ENCODE measurements at regions not wholly inside any gene's neighbourhood (a gene's known extent, or its start where the extent isn't known, plus 50 kb on each side); places are given as distances from the start of the nearest gene placed in this dataset.

GRCh38 chr2:2940702-2941101 lies 436.9 kb downstream of the EIPR1 start:
- no peak for DNase-seq
- no peaks in the 10 kb centered on the region for H3K9me3 ChIP-seq
- TF ChIP-seq POLR2A (IDR thresholded peaks at IDR 0.05) (no peak), CTCF (IDR thresholded peaks at IDR 0.05) (no peak)
- H3K4me1 ChIP-seq: no peaks in the 10 kb centered on the region
- H3K4me3 ChIP-seq: no peak overlapping the region
- H3K27me3 ChIP-seq: no peaks in the 10 kb centered on the region
- H3K27ac ChIP-seq: no peak overlapping the region
- intact Hi-C loops (cut with DNase I; ENCODE audit: low total_unique reads): no loop called here
- no peaks in the 10 kb centered on the region for H3K36me3 ChIP-seq

- H3K9me3 ChIP-seq: no peaks in the 10 kb centered on the region
- H3K4me1 ChIP-seq: no peaks in the 10 kb centered on the region
- intact Hi-C loops (cut with DNase I; ENCODE audit: low total_unique reads): no loop called here
- no peak overlapping the region for H3K27ac ChIP-seq
- DNase-seq: no peak
- no peaks in the 10 kb centered on the region for H3K36me3 ChIP-seq
- TF ChIP-seq CTCF (IDR thresholded peaks at IDR 0.05) (no peak), POLR2A (IDR thresholded peaks at IDR 0.05) (no peak)
- H3K27me3 ChIP-seq: no peaks in the 10 kb centered on the region
- H3K4me3 ChIP-seq: no peak overlapping the region
Measured at GRCh38 chr2:2940061-2940460, 437.6 kb downstream of the EIPR1 start.

- intact Hi-C loops (cut with DNase I; ENCODE audit: low total_unique reads): no loop called here
- Histone ChIP-seq H3K4me1 (no peaks in the 10 kb centered on the region), H3K27me3 (no peaks in the 10 kb centered on the region), H3K27ac (no peak overlapping the region), H3K36me3 (no peaks in the 10 kb centered on the region), H3K9me3 (no peaks in the 10 kb centered on the region), H3K4me3 (no peak overlapping the region)
- no peak for DNase-seq
- TF ChIP-seq POLR2A (IDR thresholded peaks at IDR 0.05) (no peak), CTCF (IDR thresholded peaks at IDR 0.05) (no peak)
Measured at GRCh38 chr2:2939078-2939795, 438.4 kb downstream of the EIPR1 start.

- no peaks in the 10 kb centered on the region for H3K4me1 ChIP-seq
- no peak overlapping the region for H3K4me3 ChIP-seq
- H3K36me3 ChIP-seq: no peaks in the 10 kb centered on the region
- no peak for TF ChIP-seq CTCF (IDR thresholded peaks at IDR 0.05)
- no peak for DNase-seq
- no peak overlapping the region for H3K27ac ChIP-seq
- no peaks in the 10 kb centered on the region for H3K9me3 ChIP-seq
- no peaks in the 10 kb centered on the region for H3K27me3 ChIP-seq
- intact Hi-C loops (cut with DNase I; ENCODE audit: low total_unique reads): no loop called here
Measured at GRCh38 chr2:2938481-2938880, 439.1 kb downstream of the EIPR1 start.

GRCh38 chr2:2935445-2936149 lies 442.0 kb downstream of the EIPR1 start:
- H3K4me3 ChIP-seq: no peak overlapping the region
- intact Hi-C loops (cut with DNase I; ENCODE audit: low total_unique reads): no loop called here
- H3K36me3 ChIP-seq: no peaks in the 10 kb centered on the region
- no peak overlapping the region for H3K27ac ChIP-seq
- DNase-seq: no peak
- TF ChIP-seq POLR2A (IDR thresholded peaks at IDR 0.05) (no peak), CTCF (IDR thresholded peaks at IDR 0.05) (no peak)
- no peaks in the 10 kb centered on the region for H3K4me1 ChIP-seq
- H3K9me3 ChIP-seq: no peaks in the 10 kb centered on the region
- no peaks in the 10 kb centered on the region for H3K27me3 ChIP-seq

All from uterus (tissue), 3 donors.